AG04450 (cell line): ENCODE measurements at regions not wholly inside any gene's neighbourhood (a gene's known extent, or its start where the extent isn't known, plus 50 kb on each side); places are given as distances from the start of the nearest gene placed in this dataset.

Source experiments
- CTCF ChIA-PET: fragments of 300-600, 350-600 bp; formaldehyde crosslinking; extraction: SDS; loops from one replicate; lab custom pipeline; 2022; ENCODE audit warnings: antibody characterized with exemption, inconsistent platforms; lab: Charles Lee
- POLR2A ChIA-PET: fragments of 350-600 bp; formaldehyde crosslinking; extraction: SDS; loops from one replicate; lab custom pipeline; 2021; ENCODE audit warnings: antibody characterized with exemption, inconsistent platforms; lab: Yijun Ruan, JAX
- DNase-seq: peaks from one replicate; pipeline ENCODE4 v3.0.0-alpha.2; 2011; ENCODE audit warnings: low read depth, low spot score
- H3K27ac ChIP-seq: one replicate; pipeline ENCODE4 v1.5.1; 2012; ENCODE audit warnings: low read depth, low read length, control low read depth
- H3K27me3 ChIP-seq: one replicate; pipeline ENCODE4 v1.6.0; 2012; ENCODE audit warnings: low read length; ENCODE audit not compliant: control insufficient read depth, insufficient read depth
- H3K4me3 ChIP-seq: 2 replicates; pipeline ENCODE4 v1.5.1; 2011; ENCODE audit warnings: mild to moderate bottlenecking, low read depth, low read length, control low read depth
- H3K9me3 ChIP-seq: 2 replicates; pipeline ENCODE4 v1.5.1; 2012; ENCODE audit warnings: low read length; ENCODE audit not compliant: control insufficient read depth, insufficient read depth
- TF ChIP-seq, protein P1 (sequence below): IDR thresholded peaks from 2 replicates; pipeline ENCODE4 v1.5.1; 2011; ENCODE audit warnings: low read depth, low read length, control low read depth, inconsistent platforms

DNA sequence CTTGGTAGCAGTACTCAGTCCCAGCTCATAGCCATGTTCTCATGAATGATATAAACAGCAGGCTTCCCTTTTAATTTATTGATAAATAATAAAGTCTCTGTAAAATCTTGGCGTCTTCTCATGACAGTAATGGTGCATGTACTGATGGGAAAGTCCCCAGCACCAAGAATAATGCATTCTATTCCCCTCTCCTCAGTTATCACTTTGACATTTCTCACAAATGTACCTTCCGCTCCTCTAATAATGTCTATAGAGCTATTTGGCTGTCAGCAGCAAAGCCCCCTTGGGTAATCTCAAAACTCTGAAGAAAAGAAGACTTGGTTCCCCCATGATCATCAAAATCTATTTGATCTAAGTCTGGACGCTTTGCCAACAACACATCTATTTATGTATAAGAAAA, 185.0 kb upstream of the SPTLC3 start:
- no peak overlapping the region for H3K4me3 ChIP-seq
- no peak for DNase-seq
- TF ChIP-seq, protein P1, sequence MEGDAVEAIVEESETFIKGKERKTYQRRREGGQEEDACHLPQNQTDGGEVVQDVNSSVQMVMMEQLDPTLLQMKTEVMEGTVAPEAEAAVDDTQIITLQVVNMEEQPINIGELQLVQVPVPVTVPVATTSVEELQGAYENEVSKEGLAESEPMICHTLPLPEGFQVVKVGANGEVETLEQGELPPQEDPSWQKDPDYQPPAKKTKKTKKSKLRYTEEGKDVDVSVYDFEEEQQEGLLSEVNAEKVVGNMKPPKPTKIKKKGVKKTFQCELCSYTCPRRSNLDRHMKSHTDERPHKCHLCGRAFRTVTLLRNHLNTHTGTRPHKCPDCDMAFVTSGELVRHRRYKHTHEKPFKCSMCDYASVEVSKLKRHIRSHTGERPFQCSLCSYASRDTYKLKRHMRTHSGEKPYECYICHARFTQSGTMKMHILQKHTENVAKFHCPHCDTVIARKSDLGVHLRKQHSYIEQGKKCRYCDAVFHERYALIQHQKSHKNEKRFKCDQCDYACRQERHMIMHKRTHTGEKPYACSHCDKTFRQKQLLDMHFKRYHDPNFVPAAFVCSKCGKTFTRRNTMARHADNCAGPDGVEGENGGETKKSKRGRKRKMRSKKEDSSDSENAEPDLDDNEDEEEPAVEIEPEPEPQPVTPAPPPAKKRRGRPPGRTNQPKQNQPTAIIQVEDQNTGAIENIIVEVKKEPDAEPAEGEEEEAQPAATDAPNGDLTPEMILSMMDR = no peak
- no peaks in the 10 kb centered on the region for H3K9me3 ChIP-seq
- CTCF ChIA-PET = no interaction called here
- H3K27me3 ChIP-seq = no peaks in the 10 kb centered on the region
- POLR2A ChIA-PET = no interaction called here
- H3K27ac ChIP-seq = no peak overlapping the region

DNA sequence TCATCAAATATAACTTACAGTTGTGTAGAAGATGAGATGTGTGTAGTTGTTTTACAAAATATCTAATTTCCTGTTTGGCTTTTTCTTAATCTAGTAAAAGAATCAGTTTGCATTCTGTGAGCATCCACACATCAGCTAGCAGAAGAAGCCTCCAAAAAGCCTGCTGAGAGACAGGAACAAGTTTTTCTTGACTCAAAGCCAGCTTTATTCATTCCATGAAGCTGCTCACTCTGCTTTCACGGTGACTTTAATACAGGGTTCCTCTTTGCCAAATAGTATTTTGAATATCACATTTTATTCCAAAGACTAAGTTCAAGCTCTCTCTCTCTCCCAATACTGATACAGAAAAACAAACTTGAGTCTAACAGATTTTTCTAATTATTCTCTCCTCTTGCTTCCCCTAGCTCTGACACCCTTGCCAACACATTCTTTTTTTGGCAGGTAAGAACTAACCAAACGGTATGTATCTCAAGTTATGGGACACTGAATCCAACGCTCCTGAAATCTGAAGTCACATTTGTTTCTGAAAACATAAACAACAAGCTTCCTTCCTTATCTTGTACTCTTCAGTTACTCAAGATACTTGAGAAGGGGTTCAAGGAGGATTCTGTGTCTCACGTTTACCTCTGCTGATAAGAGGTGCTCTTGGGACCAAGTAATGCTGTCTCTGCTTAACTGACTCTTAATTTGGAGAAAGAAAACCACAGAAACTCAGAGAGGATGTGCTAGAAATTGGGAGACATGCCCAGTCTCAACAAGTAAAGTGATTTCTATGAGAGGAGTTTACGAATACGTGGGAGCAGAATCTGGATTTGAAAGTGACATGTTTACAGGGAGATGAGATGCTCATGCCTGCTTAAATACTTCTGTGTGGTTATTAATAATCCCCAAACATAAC, 184.2 kb upstream of the SPTLC3 start:
- CTCF ChIA-PET = no interaction called here

DNA sequence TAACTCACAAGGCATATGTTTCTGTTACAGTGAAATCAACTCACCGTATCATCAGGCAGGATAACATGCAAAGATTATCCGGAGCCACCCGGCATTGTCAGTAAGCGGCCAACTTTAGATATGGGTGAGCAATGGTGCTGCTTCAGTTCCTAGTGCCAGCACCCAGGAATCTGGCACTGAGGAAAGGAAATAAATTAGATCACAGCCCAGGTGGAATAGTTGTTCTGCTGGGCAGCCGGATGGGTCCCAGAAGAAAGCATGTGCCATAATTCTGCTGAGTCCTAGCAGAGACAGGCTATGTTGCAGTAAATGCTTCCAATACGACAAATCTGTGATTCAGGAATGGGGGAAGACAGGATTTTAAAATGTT, 183.6 kb upstream of the SPTLC3 start:
- CTCF ChIA-PET = no interaction called here
- H3K27me3 ChIP-seq = no peaks in the 10 kb centered on the region
- no peak for DNase-seq
- H3K4me3 ChIP-seq = no peak overlapping the region
- POLR2A ChIA-PET = no interaction called here
- H3K9me3 ChIP-seq = no peaks in the 10 kb centered on the region
- TF ChIP-seq, protein P1 = no peak
- H3K27ac ChIP-seq = no peak overlapping the region

More for the DNA sequence above, 184.2 kb upstream of the SPTLC3 start:
- Histone ChIP-seq H3K27me3 (no peaks in the 10 kb centered on the region), H3K9me3 (no peaks in the 10 kb centered on the region), H3K4me3 (no peak overlapping the region), H3K27ac (no peak overlapping the region)
- POLR2A ChIA-PET = no interaction called here
- no peak for DNase-seq
- TF ChIP-seq, protein P1 = no peak

DNA sequence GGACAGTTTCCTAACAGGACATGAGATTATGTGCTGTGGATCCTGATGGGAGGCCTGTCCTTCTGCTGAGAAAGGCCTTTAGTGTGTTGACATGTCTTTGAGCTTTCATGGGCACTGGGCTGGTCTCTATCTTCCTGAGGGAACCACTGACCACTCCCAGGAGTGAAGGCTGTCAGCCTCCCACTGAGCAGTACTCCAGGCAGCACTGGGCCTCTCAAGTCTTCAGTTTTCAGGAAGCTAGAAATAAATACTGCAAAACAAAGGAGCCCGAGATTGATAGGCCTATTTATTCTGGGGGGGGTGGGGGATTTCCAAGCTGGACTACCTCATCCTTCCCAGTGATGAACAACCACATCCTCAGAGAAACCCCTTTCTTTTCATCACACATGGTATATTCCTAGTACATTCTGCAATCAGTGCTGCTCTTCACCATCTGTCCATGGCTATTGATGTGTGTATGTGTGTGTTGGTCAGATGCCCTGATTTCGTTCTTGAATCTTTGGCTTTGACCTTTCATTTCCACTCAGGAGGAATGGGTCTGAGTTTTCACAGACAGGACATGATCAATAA, 180.9 kb upstream of the SPTLC3 start:
- ChIA-PET POLR2A (no interaction called here), CTCF (no interaction called here)
- no peak overlapping the region for H3K27ac ChIP-seq
- DNase-seq = no peak
- TF ChIP-seq, protein P1 = no peak
- H3K9me3 ChIP-seq = no peaks in the 10 kb centered on the region
- H3K27me3 ChIP-seq = no peaks in the 10 kb centered on the region
- no peak overlapping the region for H3K4me3 ChIP-seq

DNA sequence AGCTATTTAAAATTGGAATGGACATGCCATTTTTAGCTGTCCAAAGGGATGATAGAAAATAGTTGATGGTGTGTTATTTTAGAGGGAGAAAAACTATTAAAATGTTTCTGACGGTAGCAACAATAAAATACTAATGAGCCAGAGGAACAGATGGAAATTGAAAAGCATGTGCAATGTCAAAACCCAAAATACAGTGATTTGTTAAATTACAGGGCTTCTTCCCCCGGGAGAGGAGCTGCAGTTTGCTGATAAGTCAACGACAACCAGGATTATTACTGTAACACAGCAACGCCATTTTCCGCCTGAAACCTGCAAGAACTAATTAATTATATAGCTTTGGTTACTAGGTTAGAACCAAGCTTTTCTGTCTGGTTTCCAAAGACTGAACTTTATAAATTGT, 179.6 kb upstream of the SPTLC3 start:
- no peak overlapping the region for H3K27ac ChIP-seq
- no peaks in the 10 kb centered on the region for H3K9me3 ChIP-seq
- H3K4me3 ChIP-seq = no peak overlapping the region
- H3K27me3 ChIP-seq = no peaks in the 10 kb centered on the region
- TF ChIP-seq, protein P1 = no peak
- ChIA-PET CTCF (no interaction called here), POLR2A (no interaction called here)
- no peak for DNase-seq
